K562 (cell line): ENCODE measurements at regions not wholly inside any gene's neighbourhood (a gene's known extent, or its start where the extent isn't known, plus 50 kb on each side); places are given as distances from the start of the nearest gene placed in this dataset.

Experiments used
- ATAC-seq: fragments of 200-7000 bp; cut with Tn5 transposase; 3 replicates; pipeline ENCODE4 v1.9.1; 2020; ENCODE audit warnings: moderate library complexity
- BruUV-seq: library from RNA; stranded (reverse); fragments of 400-500 nt; replicated peaks from 2 replicates; lab custom pipeline; 2021; lab: Mats Ljungman, UMichigan
- CTCF ChIA-PET: fragments of 300-600 bp; formaldehyde crosslinking; extraction: SDS; loops from one replicate; lab custom pipeline; 2021; ENCODE audit warnings: low intra/inter-chr PET ratio; lab: Yijun Ruan, JAX
- POLR2A ChIA-PET: fragments of 300-600, 350-650 bp; sonication (Branson Sonifier 250); formaldehyde crosslinking; extraction: SDS; loops from one replicate; lab custom pipeline; 2021; ENCODE audit warnings: antibody characterized with exemption, inconsistent platforms; lab: Yijun Ruan, JAX
- DNase-seq, 4 experiments: peaks; one replicate each; pipeline versions ENCODE4 v3.0.0 to v3.0.0-alpha.2; 2011 to 2018; ENCODE audit warnings: low spot score in 3 of 4, mixed read lengths in 3 of 4; ENCODE audit errors: extremely low read depth in 1 of 4
- FAIRE-seq: peaks from 2 replicates; lab custom pipeline; 2011; peaks lifted over from hg19 to GRCh38; lab: Jason Lieb, UNC
- H2AFZ ChIP-seq: 2 replicates; pipeline ENCODE4 v1.6.0; 2011; ENCODE audit warnings: low read depth, low read length, control low read depth, inconsistent platforms
- H3K27ac ChIP-seq: fragments of 200-600 bp; 3 replicates; pipeline ENCODE4 v1.8.0; 2011; ENCODE audit warnings: low read depth, mild to moderate bottlenecking, control low read depth, inconsistent platforms, low read length, moderate library complexity, mixed read lengths; ENCODE audit errors: extremely low read depth
- H3K27me3 ChIP-seq, 2 experiments: fragments of 300-600 bp in 1 of 2; 2 replicates in 1 of 2; 3 replicates in 1 of 2; pipeline versions ENCODE4 v1.6.0 to v1.8.0; 2011; ENCODE audit warnings: inconsistent platforms in 2 of 2, low read length in 2 of 2, mild to moderate bottlenecking in 1 of 2, mixed read lengths in 1 of 2, moderate library complexity in 1 of 2; ENCODE audit not compliant: control insufficient read depth in 2 of 2, insufficient read depth in 2 of 2
- H3K36me3 ChIP-seq: fragments of 300-600 bp; 3 replicates; pipeline ENCODE4 v1.8.0; 2011; ENCODE audit warnings: mild to moderate bottlenecking, low read length, inconsistent platforms; ENCODE audit not compliant: control insufficient read depth, insufficient read depth
- H3K4me1 ChIP-seq, 2 experiments: fragments of 200-600 bp in 1 of 2; replicated peaks in 1 of 2; 2 replicates in 1 of 2; 3 replicates in 1 of 2; pipeline versions ENCODE4 v1.5.1 to v1.8.0; 2011; ENCODE audit warnings: inconsistent platforms in 2 of 2, low read length in 2 of 2, mild to moderate bottlenecking in 1 of 2, mixed read lengths in 1 of 2, moderate library complexity in 1 of 2; ENCODE audit not compliant: control insufficient read depth in 2 of 2, insufficient read depth in 2 of 2
- H3K4me2 ChIP-seq: 2 replicates; pipeline ENCODE4 v1.6.1; 2011; ENCODE audit warnings: low read length, control low read depth, inconsistent platforms, mixed read lengths; ENCODE audit not compliant: insufficient read depth
- H3K4me3 ChIP-seq: fragments of 200-600 bp; sonication (generic), shearing (Covaris generic); 2 replicates; pipeline ENCODE4 v1.5.1; 2016; ENCODE audit warnings: control low read depth, inconsistent platforms
- H3K79me2 ChIP-seq: fragments of 200-600 bp; 3 replicates; pipeline ENCODE4 v1.8.0; 2011; ENCODE audit warnings: low read length, inconsistent platforms; ENCODE audit not compliant: control insufficient read depth, insufficient read depth
- H3K9ac ChIP-seq, 2 experiments: 2 replicates each; pipeline versions ENCODE4 v1.6.0 to v1.6.1; 2011; ENCODE audit warnings: low read depth in 2 of 2, low read length in 2 of 2, control low read depth in 1 of 2, inconsistent platforms in 1 of 2, mild to moderate bottlenecking in 1 of 2, mixed read lengths in 1 of 2; ENCODE audit not compliant: insufficient read depth in 1 of 2
- H3K9me1 ChIP-seq: one replicate; pipeline ENCODE4 v1.6.0; 2011; ENCODE audit warnings: inconsistent platforms, mild to moderate bottlenecking, low read length, moderate library complexity; ENCODE audit not compliant: control insufficient read depth, insufficient read depth
- H3K9me3 ChIP-seq: replicated peaks from 2 replicates; pipeline ENCODE4 v1.5.1; 2011; ENCODE audit warnings: low read depth, low read length, inconsistent platforms; ENCODE audit not compliant: control insufficient read depth, insufficient read depth
- H4K20me1 ChIP-seq: replicated peaks from 2 replicates; pipeline ENCODE4 v1.6.1; 2011; ENCODE audit warnings: low read length, inconsistent platforms, mixed read lengths; ENCODE audit not compliant: control insufficient read depth, insufficient read depth
- CBX3 ChIP-seq, 2 experiments: IDR thresholded peaks; 1 replicate in 1 of 2; 2 replicates in 1 of 2; pipeline ENCODE4 v1.6.1; 2012; ENCODE audit warnings: inconsistent platforms in 2 of 2, low read length in 2 of 2, borderline replicate concordance in 1 of 2, control low read depth in 1 of 2
- COPS2 ChIP-seq: fragments of 450-650 bp; conservative IDR thresholded peaks from 2 replicates; pipeline ENCODE4 v1.6.1; 2016; ENCODE audit warnings: mild to moderate bottlenecking, moderate library complexity
- DNMT1 ChIP-seq: fragments of 450-650 bp; IDR thresholded peaks from 2 replicates; pipeline ENCODE4 v1.6.1; 2016; ENCODE audit warnings: antibody characterized with exemption, mild to moderate bottlenecking
- FOXK2 ChIP-seq, 2 experiments: fragments of 450-650 bp; IDR thresholded peaks in 1 of 2; conservative IDR thresholded peaks in 1 of 2; 2 replicates each; pipeline ENCODE4 v1.6.1; 2016; ENCODE audit warnings: low read depth in 2 of 2, mild to moderate bottlenecking in 1 of 2
- KLF10 ChIP-seq: fragments of 250-450 bp; sonication (Bioruptor Pico); IDR thresholded peaks from 2 replicates; pipeline ENCODE4 v1.6.1; 2021; ENCODE audit warnings: matching md5 sums
- PTTG1 ChIP-seq: fragments of 450-650 bp; IDR thresholded peaks from 2 replicates; pipeline ENCODE4 v1.6.1; 2016; ENCODE audit warnings: low read depth, mild to moderate bottlenecking, missing genetic modification characterization, missing compliant biosample characterization
- RBM39 ChIP-seq: fragments of 200-400 bp; formaldehyde crosslinking; optimal IDR thresholded peaks from 2 replicates; pipeline ENCODE3; 2018; ENCODE audit warnings: low read depth, low read length
- SAP30 ChIP-seq: fragments of 200-600 bp; sonication (generic); IDR thresholded peaks from 2 replicates; pipeline ENCODE4 v1.6.1; 2012; ENCODE audit warnings: borderline replicate concordance, low read depth, mild to moderate bottlenecking, moderate library complexity, low read length, control low read depth, inconsistent platforms; ENCODE audit not compliant: insufficient read depth, poor library complexity, severe bottlenecking
- ZNF175 ChIP-seq: fragments of 200-800 bp; sonication (Bioruptor generic); IDR thresholded peaks from 2 replicates; pipeline ENCODE4 v1.6.1; 2016; ENCODE audit warnings: low read depth, mild to moderate bottlenecking, missing genetic modification characterization, missing compliant biosample characterization
- ZNF644 ChIP-seq: fragments of 200-800 bp; sonication (Bioruptor generic); IDR thresholded peaks from 2 replicates; pipeline ENCODE4 v1.6.1; 2016; ENCODE audit warnings: low read depth, missing genetic modification characterization, missing compliant biosample characterization
- ZNF764 ChIP-seq: fragments of 250-450 bp; sonication (Bioruptor Pico); IDR thresholded peaks from 2 replicates; pipeline ENCODE4 v1.4.0; 2020; ENCODE audit warnings: low read depth, mild to moderate bottlenecking, moderate library complexity
- WGBS: fragments of 100-300 bp; shearing (Covaris generic); methylation state at CpG from one replicate; pipeline ENCODE4 v1.1.6; 2016; ENCODE audit warnings: low coverage, mixed read lengths; ENCODE audit not compliant: insufficient coverage; ENCODE audit errors: missing lambda C conversion rate; 5-methylcytosine and 5-hydroxymethylcytosine counted together
- in situ Hi-C: fragments of 300-500 bp; cut with MboI; formaldehyde crosslinking; loops from 4 replicates; pipeline ENCODE4 v1.15.0; 2018; ENCODE audit warnings: inconsistent platforms, mixed read lengths
- intact Hi-C: fragments of 100-400 bp; cut with micrococcal nuclease; formaldehyde crosslinking; loops from 2 replicates; pipeline ENCODE4 v1.14.2; 2022
- TF ChIP-seq, protein P1 (sequence below): sonication (generic); formaldehyde crosslinking; IDR thresholded peaks from 2 replicates; pipeline ENCODE4 v1.8.0; 2022; ENCODE audit warnings: missing genetic modification reagents, mild to moderate bottlenecking, moderate library complexity, borderline replicate concordance
- TF ChIP-seq, protein P2 (sequence below): sonication (generic); formaldehyde crosslinking; IDR thresholded peaks from 2 replicates; pipeline ENCODE4 v1.8.1; 2023; ENCODE audit warnings: mild to moderate bottlenecking, missing genetic modification reagents

DNA sequence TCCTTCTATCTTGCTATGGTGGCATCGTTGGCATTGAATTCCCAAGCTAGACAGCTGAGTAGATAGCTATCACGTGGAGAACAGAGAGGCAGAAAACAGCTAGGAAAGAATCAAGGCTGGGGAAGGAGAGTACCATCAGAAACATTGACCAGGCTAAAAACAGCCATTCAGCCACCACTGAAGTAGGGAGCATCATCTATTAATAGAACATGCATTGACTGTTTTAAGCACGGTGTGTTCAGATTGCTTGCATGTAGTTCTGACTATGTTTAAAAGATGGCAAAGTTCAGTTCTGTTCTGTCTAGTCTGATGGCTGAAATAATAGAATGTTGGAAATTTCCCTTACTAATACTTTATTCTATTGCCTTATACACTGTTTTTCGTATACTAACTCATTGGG, 413.0 kb downstream of the GABRB3 start (continued):
- TF ChIP-seq CBX3 (IDR thresholded peaks at IDR 0.05; ENCODE audit: borderline replicate concordance in 1 of 2, low read length in 2 of 2) (no peak), PTTG1 (tag) (no peak), KLF10 (CRISPR knock-in tag) (no peak), ZNF764 (CRISPR knock-in tag) (no peak), DNMT1 (no peak)

DNA sequence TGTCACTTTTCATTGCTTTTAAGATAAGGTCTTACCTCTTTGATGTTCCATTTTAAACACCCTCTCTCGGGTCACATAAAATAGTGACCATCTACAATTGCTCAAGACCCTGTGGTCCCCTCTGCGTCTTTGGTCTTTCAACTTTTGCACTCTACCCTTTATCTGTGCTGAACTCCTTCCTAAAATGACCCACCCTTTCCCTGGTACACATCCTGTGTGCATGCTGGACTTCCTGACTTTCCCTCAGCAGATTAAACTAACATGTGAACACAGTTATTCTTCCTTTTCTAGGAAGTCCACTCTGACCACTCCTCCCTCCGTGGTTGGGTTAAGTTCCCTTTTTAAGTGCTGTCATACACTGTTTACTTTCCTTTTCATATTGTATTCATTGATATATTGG, 414.2 kb downstream of the GABRB3 start:
- TF ChIP-seq ZNF644 (tag) = no peak
- TF ChIP-seq RBM39 = no peak
- no peak for TF ChIP-seq ZNF175 (CRISPR knock-in tag)
- TF ChIP-seq, protein P1, sequence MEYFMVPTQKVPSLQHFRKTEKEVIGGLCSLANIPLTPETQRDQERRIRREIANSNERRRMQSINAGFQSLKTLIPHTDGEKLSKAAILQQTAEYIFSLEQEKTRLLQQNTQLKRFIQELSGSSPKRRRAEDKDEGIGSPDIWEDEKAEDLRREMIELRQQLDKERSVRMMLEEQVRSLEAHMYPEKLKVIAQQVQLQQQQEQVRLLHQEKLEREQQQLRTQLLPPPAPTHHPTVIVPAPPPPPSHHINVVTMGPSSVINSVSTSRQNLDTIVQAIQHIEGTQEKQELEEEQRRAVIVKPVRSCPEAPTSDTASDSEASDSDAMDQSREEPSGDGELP (CRISPR knock-in tag) = no peak
- TF ChIP-seq SAP30 = no peak
- TF ChIP-seq COPS2 = no peak
- TF ChIP-seq, protein P2, sequence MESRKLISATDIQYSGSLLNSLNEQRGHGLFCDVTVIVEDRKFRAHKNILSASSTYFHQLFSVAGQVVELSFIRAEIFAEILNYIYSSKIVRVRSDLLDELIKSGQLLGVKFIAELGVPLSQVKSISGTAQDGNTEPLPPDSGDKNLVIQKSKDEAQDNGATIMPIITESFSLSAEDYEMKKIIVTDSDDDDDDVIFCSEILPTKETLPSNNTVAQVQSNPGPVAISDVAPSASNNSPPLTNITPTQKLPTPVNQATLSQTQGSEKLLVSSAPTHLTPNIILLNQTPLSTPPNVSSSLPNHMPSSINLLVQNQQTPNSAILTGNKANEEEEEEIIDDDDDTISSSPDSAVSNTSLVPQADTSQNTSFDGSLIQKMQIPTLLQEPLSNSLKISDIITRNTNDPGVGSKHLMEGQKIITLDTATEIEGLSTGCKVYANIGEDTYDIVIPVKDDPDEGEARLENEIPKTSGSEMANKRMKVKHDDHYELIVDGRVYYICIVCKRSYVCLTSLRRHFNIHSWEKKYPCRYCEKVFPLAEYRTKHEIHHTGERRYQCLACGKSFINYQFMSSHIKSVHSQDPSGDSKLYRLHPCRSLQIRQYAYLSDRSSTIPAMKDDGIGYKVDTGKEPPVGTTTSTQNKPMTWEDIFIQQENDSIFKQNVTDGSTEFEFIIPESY = no peak
- no peak for TF ChIP-seq FOXK2 (conservative IDR thresholded peaks at IDR 0.05 in 1 of 2, IDR thresholded peaks at IDR 0.05 in 1 of 2; ENCODE audit: low read depth in 2 of 2)
- no peak for DNase-seq
- H2AFZ ChIP-seq = no peak overlapping the region
- H3K9me1 ChIP-seq = no peaks in the 10 kb centered on the region
- no peaks in the 10 kb centered on the region for H3K9me3 ChIP-seq
- H3K4me1 ChIP-seq = no peaks in the 10 kb centered on the region
- WGBS = 0% methylated on average over 3 of the region's 3 CpGs
- no peak for FAIRE-seq
- in situ Hi-C loops (no loop called here), intact Hi-C loops (no loop called here)
- no peak overlapping the region for H3K9ac ChIP-seq
- H4K20me1 ChIP-seq = no peaks in the 10 kb centered on the region
- no peak overlapping the region for H3K4me2 ChIP-seq
- no peaks in the 10 kb centered on the region for H3K27me3 ChIP-seq
- no peak for ATAC-seq
- H3K27ac ChIP-seq = no peak overlapping the region
- no peak overlapping the region for H3K4me3 ChIP-seq
- H3K36me3 ChIP-seq = no peaks in the 10 kb centered on the region
- H3K79me2 ChIP-seq = no peaks in the 10 kb centered on the region
- BruUV-seq = no TSS peak
- CTCF ChIA-PET = no interaction called here
- POLR2A ChIA-PET = no interaction called here
